CD4-positive, alpha-beta T cell (primary cell): ENCODE measurements at regions not wholly inside any gene's neighbourhood (a gene's known extent, or its start where the extent isn't known, plus 50 kb on each side); places are given as distances from the start of the nearest gene placed in this dataset.

ENCODE experiments used
- ATAC-seq: fragments of 200-7000 bp; cut with Tn5 transposase; one replicate; pipeline ENCODE4 v1.10.0; 2022; ENCODE audit warnings: mild to moderate bottlenecking; ENCODE audit not compliant: poor library complexity
- CTCF ChIA-PET: fragments of 350-600 bp; sonication (Branson Sonifier 250); formaldehyde crosslinking; loops from one replicate; lab custom pipeline; 2021; ENCODE audit warnings: antibody characterized with exemption, inconsistent platforms; lab: Charles Lee
- POLR2A ChIA-PET: fragments of 350-600 bp; sonication (Branson Sonifier 250); formaldehyde crosslinking; loops from one replicate; lab custom pipeline; 2021; ENCODE audit warnings: antibody characterized with exemption, inconsistent platforms; lab: Charles Lee
- DNase-seq, 14 experiments: peaks; one replicate each; pipeline ENCODE4 v3.0.0-alpha.2; 2013 to 2020; ENCODE audit warnings: mixed read lengths in 2 of 14
- H3K27ac ChIP-seq, 2 donors: one replicate each; pipeline versions ENCODE4 v1.5.1 to v1.7.0; 2013; ENCODE audit warnings: low read length in 2 of 2, low read depth in 1 of 2, mild to moderate bottlenecking in 1 of 2
- H3K27me3 ChIP-seq, 2 experiments: 1 replicate in 1 of 2; 2 replicates in 1 of 2; pipeline versions ENCODE4 v1.6.1 to v1.7.0; 2013; ENCODE audit warnings: low read length in 2 of 2, control low read depth in 1 of 2, mild to moderate bottlenecking in 1 of 2, moderate library complexity in 1 of 2; ENCODE audit not compliant: insufficient read depth in 2 of 2, control insufficient read depth in 1 of 2
- H3K36me3 ChIP-seq: one replicate; pipeline ENCODE4 v1.6.1; 2013; ENCODE audit warnings: low read length, control low read depth; ENCODE audit not compliant: insufficient read depth
- H3K4me1 ChIP-seq: one replicate; pipeline ENCODE4 v1.6.1; 2013; ENCODE audit warnings: low read length, control low read depth; ENCODE audit not compliant: insufficient read depth
- H3K4me3 ChIP-seq: one replicate; pipeline ENCODE4 v1.5.1; 2013; ENCODE audit warnings: mild to moderate bottlenecking, low read length, moderate library complexity
- H3K9me3 ChIP-seq, 2 experiments: 1 replicate in 1 of 2; 2 replicates in 1 of 2; pipeline versions ENCODE4 v1.6.1 to v1.7.0; 2013; ENCODE audit warnings: low read length in 2 of 2, mild to moderate bottlenecking in 2 of 2, control low read depth in 1 of 2, moderate library complexity in 1 of 2; ENCODE audit not compliant: control insufficient read depth in 1 of 2, insufficient read depth in 1 of 2
- H3K27ac Mint-ChIP-seq: one replicate; pipeline ENCODE4 v1.8.0; 2020; ENCODE audit warnings: mixed read lengths
- H3K27me3 Mint-ChIP-seq: one replicate; pipeline ENCODE4 v1.8.0; 2021; ENCODE audit warnings: mixed read lengths
- H3K36me3 Mint-ChIP-seq: one replicate; pipeline ENCODE4 v1.8.0; 2021; ENCODE audit warnings: low read depth, mixed read lengths
- H3K4me1 Mint-ChIP-seq: one replicate; pipeline ENCODE4 v1.8.0; 2021; ENCODE audit warnings: low read depth, mixed read lengths
- H3K4me3 Mint-ChIP-seq: one replicate; pipeline ENCODE4 v1.8.0; 2020; ENCODE audit warnings: mild to moderate bottlenecking, mixed read lengths
- H3K9me3 Mint-ChIP-seq: one replicate; pipeline ENCODE4 v1.8.0; 2020; ENCODE audit warnings: mixed read lengths
- CTCF ChIP-seq: fragments of 200-600 bp; IDR thresholded peaks from one replicate; pipeline ENCODE4 v1.8.0; 2022; ENCODE audit warnings: antibody characterized with exemption, mild to moderate bottlenecking
- intact Hi-C, 2 experiments: fragments of 100-400 bp; cut with DNase I in 1 of 2; cut with micrococcal nuclease in 1 of 2; formaldehyde crosslinking; loops; one replicate each; pipeline versions ENCODE4 v1.15.1 to v1.9.0; 2023 to 2025; cut with DNase I, micrococcal nuclease

- Histone ChIP-seq H3K4me3 (no peak overlapping the region), H3K27me3 (no peaks in the 10 kb centered on the region), H3K27ac (no peak overlapping the region), H3K9me3 (no peaks in the 10 kb centered on the region), H3K4me1 (no peaks in the 10 kb centered on the region), H3K36me3 (no peaks in the 10 kb centered on the region)
- Mint-ChIP-seq H3K27me3 (peaks cover 18% of the 10 kb centered on the region), H3K4me3 (no peak overlapping the region), H3K9me3 (no peaks in the 10 kb centered on the region), H3K4me1 (no peaks in the 10 kb centered on the region), H3K36me3 (no peaks in the 10 kb centered on the region), H3K27ac (no peak overlapping the region)
- CTCF ChIA-PET: no interaction called here
- ATAC-seq (no peak), DNase-seq (no peak)
- intact Hi-C loops: no loop called here
- TF ChIP-seq CTCF: no peak
- POLR2A ChIA-PET: no interaction called here
These were observed 191.8 kb upstream of the CPHXL start for GRCh38 chr16:75918109-75918508.

DNA sequence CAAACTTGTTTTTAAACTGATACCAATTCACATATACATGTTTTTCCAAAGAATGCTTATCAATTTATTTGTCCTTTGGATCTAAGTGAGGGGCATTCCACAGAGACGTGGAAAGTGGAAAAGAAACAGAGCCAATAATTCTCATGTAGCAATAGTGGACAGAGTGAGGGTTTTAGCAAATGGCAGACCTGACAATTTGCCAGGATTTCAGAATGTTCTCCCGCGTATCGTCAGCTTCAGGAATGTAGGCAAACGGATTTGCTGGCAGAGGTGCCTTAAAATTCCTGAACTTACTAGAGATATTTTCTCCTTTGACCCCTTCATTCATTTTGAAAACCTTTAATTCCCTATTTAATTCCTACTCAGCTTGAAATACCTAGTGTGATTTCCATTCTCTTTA is 193.4 kb upstream of the CPHXL start:
- no peak for ATAC-seq
- no peak for DNase-seq
- Histone ChIP-seq H3K27ac (no peak overlapping the region), H3K27me3 (no peaks in the 10 kb centered on the region), H3K36me3 (no peaks in the 10 kb centered on the region), H3K4me3 (no peak overlapping the region), H3K9me3 (no peaks in the 10 kb centered on the region), H3K4me1 (no peaks in the 10 kb centered on the region)
- TF ChIP-seq CTCF: no peak
- peaks cover 10% of the 10 kb centered on the region for H3K27me3 Mint-ChIP-seq
- ChIA-PET POLR2A (no interaction called here), CTCF (no interaction called here)
- no peaks in the 10 kb centered on the region for H3K36me3 Mint-ChIP-seq
- no peak overlapping the region for H3K4me3 Mint-ChIP-seq
- no peaks in the 10 kb centered on the region for H3K9me3 Mint-ChIP-seq
- no peak overlapping the region for H3K27ac Mint-ChIP-seq
- no peaks in the 10 kb centered on the region for H3K4me1 Mint-ChIP-seq
- intact Hi-C loops: no loop called here

GRCh38 chr16:75921281-75921680 is 195.0 kb upstream of the CPHXL start:
- POLR2A ChIA-PET: no interaction called here
- no peak for TF ChIP-seq CTCF
- Histone ChIP-seq H3K4me3 (no peak overlapping the region), H3K9me3 (no peaks in the 10 kb centered on the region), H3K27me3 (no peaks in the 10 kb centered on the region), H3K36me3 (no peaks in the 10 kb centered on the region), H3K27ac (no peak overlapping the region), H3K4me1 (no peaks in the 10 kb centered on the region)
- CTCF ChIA-PET: no interaction called here
- no peak overlapping the region for H3K27ac Mint-ChIP-seq
- no peaks in the 10 kb centered on the region for H3K36me3 Mint-ChIP-seq
- H3K4me3 Mint-ChIP-seq: no peak overlapping the region
- H3K9me3 Mint-ChIP-seq: peaks cover 2% of the 10 kb centered on the region
- DNase-seq (no peak), ATAC-seq (no peak)
- peaks cover 9% of the 10 kb centered on the region for H3K27me3 Mint-ChIP-seq
- H3K4me1 Mint-ChIP-seq: no peaks in the 10 kb centered on the region
- intact Hi-C loops: no loop called here
